MM.1S (cell line): ENCODE measurements at regions not wholly inside any gene's neighbourhood (a gene's known extent, or its start where the extent isn't known, plus 50 kb on each side); places are given as distances from the start of the nearest gene placed in this dataset.

Experiments used
- CTCF ChIP-seq: fragments of 300-600 bp; sonication (generic); IDR thresholded peaks from 2 replicates; pipeline ENCODE4 v1.5.1; 2016; ENCODE audit warnings: antibody characterized with exemption, low read length, mixed read lengths
- EZH2 ChIP-seq: fragments of 300-600 bp; sonication (generic); optimal IDR thresholded peaks from 2 replicates; pipeline ENCODE3; 2017; ENCODE audit warnings: low read depth, mild to moderate bottlenecking, antibody characterized with exemption, low read length, mixed read lengths

GRCh38 chr2:155633060-155633839 lies 699.3 kb downstream of the NR4A2 start:
- no peak for TF ChIP-seq CTCF
- no peak for TF ChIP-seq EZH2
